Liver (tissue), 8 donors: ENCODE measurements at regions not wholly inside any gene's neighbourhood (a gene's known extent, or its start where the extent isn't known, plus 50 kb on each side); places are given as distances from the start of the nearest gene placed in this dataset.

Experiments used
- DNase-seq: peaks from one replicate; pipeline ENCODE4 v3.0.0-alpha.2; 2017; ENCODE audit warnings: low spot score
- H3K27ac ChIP-seq, 2 donors: one replicate each; pipeline ENCODE4 v1.7.0; 2013; ENCODE audit warnings: inconsistent platforms in 2 of 2, low read length in 2 of 2, control low read depth in 1 of 2, low read depth in 1 of 2, mild to moderate bottlenecking in 1 of 2
- H3K27me3 ChIP-seq, 4 donors: one replicate each; pipeline versions ENCODE4 v1.6.1 to v1.7.0; 2013; ENCODE audit warnings: low read length in 3 of 4, inconsistent platforms in 1 of 4, mild to moderate bottlenecking in 1 of 4, moderate library complexity in 1 of 4; ENCODE audit not compliant: control insufficient read depth in 4 of 4, insufficient read depth in 4 of 4
- H3K36me3 ChIP-seq, 4 donors: one replicate each; pipeline versions ENCODE4 v1.6.1 to v1.7.0; 2013; ENCODE audit warnings: low read length in 3 of 4, mild to moderate bottlenecking in 3 of 4, low read depth in 1 of 4, moderate library complexity in 1 of 4; ENCODE audit not compliant: control insufficient read depth in 4 of 4, insufficient read depth in 3 of 4
- H3K4me1 ChIP-seq, 4 donors: one replicate each; pipeline versions ENCODE4 v1.6.1 to v1.7.0; 2013; ENCODE audit warnings: low read length in 3 of 4, mild to moderate bottlenecking in 3 of 4, moderate library complexity in 1 of 4; ENCODE audit not compliant: control insufficient read depth in 4 of 4, insufficient read depth in 4 of 4
- H3K4me3 ChIP-seq, 3 donors: one replicate each; pipeline versions ENCODE4 v1.6.1 to v1.7.0; 2013; ENCODE audit warnings: low read length in 3 of 3, control low read depth in 1 of 3, low read depth in 1 of 3, mild to moderate bottlenecking in 1 of 3
- H3K9ac ChIP-seq, 2 donors: one replicate each; pipeline ENCODE4 v1.7.0; 2013; ENCODE audit warnings: low read length in 2 of 2, mild to moderate bottlenecking in 2 of 2, moderate library complexity in 2 of 2, control low read depth in 1 of 2, low read depth in 1 of 2
- H3K9me3 ChIP-seq, 4 donors: one replicate each; pipeline versions ENCODE4 v1.6.1 to v1.7.0; 2013; ENCODE audit warnings: low read length in 3 of 4; ENCODE audit not compliant: control insufficient read depth in 4 of 4
- EGR1 ChIP-seq, 2 donors: IDR thresholded peaks; 2 replicates each; pipeline ENCODE4 v1.6.1; 2016 to 2018; ENCODE audit warnings: antibody characterized with exemption in 2 of 2, low read depth in 2 of 2
- FOXA2 ChIP-seq: IDR thresholded peaks from 2 replicates; pipeline ENCODE4 v1.6.1; 2016; ENCODE audit warnings: antibody characterized with exemption
- GABPA ChIP-seq, 2 donors: IDR thresholded peaks in 1 of 2; conservative IDR thresholded peaks in 1 of 2; 2 replicates each; pipeline ENCODE4 v1.6.1; 2016; ENCODE audit warnings: antibody characterized with exemption in 2 of 2, mild to moderate bottlenecking in 1 of 2, moderate library complexity in 1 of 2
- NR2F2 ChIP-seq: IDR thresholded peaks from 2 replicates; pipeline ENCODE4 v1.6.1; 2016; ENCODE audit warnings: antibody characterized with exemption
- RAD21 ChIP-seq, 2 donors: IDR thresholded peaks; 2 replicates each; pipeline ENCODE4 v1.6.1; 2016; ENCODE audit warnings: antibody characterized with exemption in 2 of 2, mild to moderate bottlenecking in 2 of 2
- RXRA ChIP-seq, 2 donors: IDR thresholded peaks; 2 replicates each; pipeline ENCODE4 v1.6.1; 2017 to 2018; ENCODE audit warnings: antibody characterized with exemption in 2 of 2, mild to moderate bottlenecking in 1 of 2
- SP1 ChIP-seq: IDR thresholded peaks from 2 replicates; pipeline ENCODE4 v1.6.1; 2018; ENCODE audit warnings: antibody characterized with exemption, mild to moderate bottlenecking
- TAF1 ChIP-seq: conservative IDR thresholded peaks from 2 replicates; pipeline ENCODE4 v1.6.1; 2016; ENCODE audit warnings: antibody characterized with exemption, mild to moderate bottlenecking
- YY1 ChIP-seq: IDR thresholded peaks from 2 replicates; pipeline ENCODE4 v1.6.1; 2016; ENCODE audit warnings: antibody characterized with exemption, mild to moderate bottlenecking
- WGBS: extraction: QIAGEN DNeasy Blood & Tissue Kit; methylation state at CpG from one replicate; pipeline ENCODE4 v1.1.7; 2013; 5-methylcytosine and 5-hydroxymethylcytosine counted together
- TF ChIP-seq, protein P1 (sequence below): IDR thresholded peaks from 2 replicates; pipeline ENCODE4 v1.6.1; 2016; ENCODE audit warnings: antibody characterized with exemption
- TF ChIP-seq, protein P2 (sequence below): IDR thresholded peaks from 2 replicates; pipeline ENCODE4 v1.6.1; 2016; ENCODE audit warnings: antibody characterized with exemption
- TF ChIP-seq, protein P3 (sequence below): IDR thresholded peaks from 2 replicates; pipeline ENCODE4 v1.6.1; 2016; ENCODE audit warnings: antibody characterized with exemption
- TF ChIP-seq, protein P4 (sequence below): fragments of 150-350 bp; IDR thresholded peaks from 2 replicates; pipeline ENCODE4 v1.5.1; 2017; ENCODE audit warnings: improper control_type of control experiment, low read depth, low read length; ENCODE audit not compliant: missing input control
- donor health status: healthy.
- donor health status: healthy.
- donor health status: healthy.
- donor health status: healthy.
- donor health status: healthy.

DNA sequence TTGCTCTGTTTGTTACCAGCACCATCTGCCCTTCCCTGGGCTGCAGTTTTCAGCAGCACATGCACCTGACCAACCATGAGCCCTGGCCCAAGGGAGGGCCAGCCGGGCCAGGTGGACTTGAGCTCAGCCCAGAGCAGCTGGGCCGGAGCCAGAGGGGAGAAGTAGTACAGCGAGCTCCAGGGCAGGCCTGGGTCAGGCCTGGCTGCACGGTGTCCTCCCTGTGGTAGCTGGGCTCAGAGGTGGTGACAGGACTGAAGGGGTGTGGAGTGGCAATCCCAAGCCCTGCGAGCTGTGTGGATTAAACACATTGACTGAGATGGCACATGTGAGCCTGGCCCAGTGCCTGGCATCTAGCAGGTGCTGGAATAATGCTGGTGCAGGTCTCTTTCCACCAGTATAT, 222.2 kb downstream of the GLI2 start:
- H3K27me3 ChIP-seq: no peaks in the 10 kb centered on the region
- no peak overlapping the region for H3K27ac ChIP-seq
- H3K9me3 ChIP-seq: no peaks in the 10 kb centered on the region
- H3K36me3 ChIP-seq: no peaks in the 10 kb centered on the region
- H3K4me3 ChIP-seq: no peak overlapping the region
- DNase-seq: no peak
- TF ChIP-seq RAD21 (IDR thresholded peaks at IDR 0.05): no peak
- TF ChIP-seq GABPA (IDR thresholded peaks at IDR 0.05 in 1 of 2, conservative IDR thresholded peaks at IDR 0.05 in 1 of 2): no peak
- TF ChIP-seq, protein P1, sequence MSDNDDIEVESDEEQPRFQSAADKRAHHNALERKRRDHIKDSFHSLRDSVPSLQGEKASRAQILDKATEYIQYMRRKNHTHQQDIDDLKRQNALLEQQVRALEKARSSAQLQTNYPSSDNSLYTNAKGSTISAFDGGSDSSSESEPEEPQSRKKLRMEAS: no peak
- TF ChIP-seq EGR1 (IDR thresholded peaks at IDR 0.05; ENCODE audit: low read depth in 2 of 2): no peak
- no peak for TF ChIP-seq TAF1
- TF ChIP-seq FOXA2: no peak
- TF ChIP-seq, protein P2, sequence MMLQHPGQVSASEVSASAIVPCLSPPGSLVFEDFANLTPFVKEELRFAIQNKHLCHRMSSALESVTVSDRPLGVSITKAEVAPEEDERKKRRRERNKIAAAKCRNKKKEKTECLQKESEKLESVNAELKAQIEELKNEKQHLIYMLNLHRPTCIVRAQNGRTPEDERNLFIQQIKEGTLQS: no peak
- TF ChIP-seq SP1: no peak
- TF ChIP-seq, protein P3, sequence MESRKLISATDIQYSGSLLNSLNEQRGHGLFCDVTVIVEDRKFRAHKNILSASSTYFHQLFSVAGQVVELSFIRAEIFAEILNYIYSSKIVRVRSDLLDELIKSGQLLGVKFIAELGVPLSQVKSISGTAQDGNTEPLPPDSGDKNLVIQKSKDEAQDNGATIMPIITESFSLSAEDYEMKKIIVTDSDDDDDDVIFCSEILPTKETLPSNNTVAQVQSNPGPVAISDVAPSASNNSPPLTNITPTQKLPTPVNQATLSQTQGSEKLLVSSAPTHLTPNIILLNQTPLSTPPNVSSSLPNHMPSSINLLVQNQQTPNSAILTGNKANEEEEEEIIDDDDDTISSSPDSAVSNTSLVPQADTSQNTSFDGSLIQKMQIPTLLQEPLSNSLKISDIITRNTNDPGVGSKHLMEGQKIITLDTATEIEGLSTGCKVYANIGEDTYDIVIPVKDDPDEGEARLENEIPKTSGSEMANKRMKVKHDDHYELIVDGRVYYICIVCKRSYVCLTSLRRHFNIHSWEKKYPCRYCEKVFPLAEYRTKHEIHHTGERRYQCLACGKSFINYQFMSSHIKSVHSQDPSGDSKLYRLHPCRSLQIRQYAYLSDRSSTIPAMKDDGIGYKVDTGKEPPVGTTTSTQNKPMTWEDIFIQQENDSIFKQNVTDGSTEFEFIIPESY: no peak
- TF ChIP-seq, protein P4, sequence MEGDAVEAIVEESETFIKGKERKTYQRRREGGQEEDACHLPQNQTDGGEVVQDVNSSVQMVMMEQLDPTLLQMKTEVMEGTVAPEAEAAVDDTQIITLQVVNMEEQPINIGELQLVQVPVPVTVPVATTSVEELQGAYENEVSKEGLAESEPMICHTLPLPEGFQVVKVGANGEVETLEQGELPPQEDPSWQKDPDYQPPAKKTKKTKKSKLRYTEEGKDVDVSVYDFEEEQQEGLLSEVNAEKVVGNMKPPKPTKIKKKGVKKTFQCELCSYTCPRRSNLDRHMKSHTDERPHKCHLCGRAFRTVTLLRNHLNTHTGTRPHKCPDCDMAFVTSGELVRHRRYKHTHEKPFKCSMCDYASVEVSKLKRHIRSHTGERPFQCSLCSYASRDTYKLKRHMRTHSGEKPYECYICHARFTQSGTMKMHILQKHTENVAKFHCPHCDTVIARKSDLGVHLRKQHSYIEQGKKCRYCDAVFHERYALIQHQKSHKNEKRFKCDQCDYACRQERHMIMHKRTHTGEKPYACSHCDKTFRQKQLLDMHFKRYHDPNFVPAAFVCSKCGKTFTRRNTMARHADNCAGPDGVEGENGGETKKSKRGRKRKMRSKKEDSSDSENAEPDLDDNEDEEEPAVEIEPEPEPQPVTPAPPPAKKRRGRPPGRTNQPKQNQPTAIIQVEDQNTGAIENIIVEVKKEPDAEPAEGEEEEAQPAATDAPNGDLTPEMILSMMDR: no peak
- no peak for TF ChIP-seq YY1
- no peaks in the 10 kb centered on the region for H3K4me1 ChIP-seq
- H3K9ac ChIP-seq: no peak overlapping the region
- WGBS: 78% methylated on average over 5 of the region's 5 CpGs

DNA sequence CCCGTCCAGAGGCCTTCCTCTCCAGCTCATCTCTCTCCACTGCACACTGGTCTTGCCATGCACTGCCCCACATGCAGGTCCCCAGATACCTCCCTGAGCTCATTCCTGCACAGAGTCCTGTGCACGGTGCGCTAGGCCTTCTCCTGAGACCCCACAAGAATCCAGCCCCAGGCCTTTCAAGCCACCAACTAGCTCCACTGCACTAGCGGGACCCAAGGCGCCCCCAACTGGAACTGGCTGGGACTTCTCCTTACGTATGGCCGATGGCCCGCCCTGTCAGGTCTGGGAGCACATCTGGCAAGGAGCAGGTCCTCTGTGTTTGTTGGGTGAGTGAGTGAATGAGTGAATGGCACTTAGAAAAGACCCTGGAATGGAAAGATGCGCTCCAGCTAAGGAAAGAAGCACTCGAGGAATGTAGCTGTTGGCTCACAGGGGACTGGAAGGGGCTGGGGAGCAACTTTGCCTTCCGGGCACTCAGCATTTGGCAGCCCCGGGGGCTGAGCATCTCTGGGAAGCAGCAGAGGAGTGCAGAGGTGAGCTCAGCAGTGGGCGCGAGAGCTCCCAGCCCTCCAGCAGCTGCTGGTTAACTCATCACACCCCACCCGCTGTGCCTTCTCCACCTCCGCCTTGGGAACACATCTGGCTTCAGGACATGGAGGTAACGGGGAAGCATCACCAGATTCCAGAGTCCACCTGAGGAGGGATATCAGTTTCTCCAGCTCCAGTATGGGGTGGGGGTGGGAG, 223.1 kb downstream of the GLI2 start:
- Histone ChIP-seq H3K27ac (no peak overlapping the region), H3K9me3 (no peaks in the 10 kb centered on the region), H3K9ac (no peak overlapping the region), H3K27me3 (no peaks in the 10 kb centered on the region), H3K4me1 (no peaks in the 10 kb centered on the region), H3K36me3 (no peaks in the 10 kb centered on the region), H3K4me3 (no peak overlapping the region)
- WGBS: 74% methylated on average over 17 of the region's 17 CpGs
- TF ChIP-seq, protein P4: no peak
- TF ChIP-seq RXRA (IDR thresholded peaks at IDR 0.05) (no peak), NR2F2 (no peak), YY1 (no peak), FOXA2 (no peak), SP1 (no peak), RAD21 (IDR thresholded peaks at IDR 0.05) (no peak)
- TF ChIP-seq, protein P2: no peak
- DNase-seq: no peak
